GM23338 (cell line): ENCODE measurements at regions not wholly inside any gene's neighbourhood (a gene's known extent, or its start where the extent isn't known, plus 50 kb on each side); places are given as distances from the start of the nearest gene placed in this dataset.

ENCODE experiments used
- ATAC-seq: fragments of 200-7000 bp; cut with Tn5 transposase; 3 replicates; pipeline ENCODE4 v1.9.1; 2020
- DNase-seq: peaks from one replicate; pipeline ENCODE4 v3.0.0-alpha.2; 2015; ENCODE audit warnings: low spot score
- H2AFZ ChIP-seq: fragments of 200-600 bp; sonication (generic); 2 replicates; pipeline ENCODE4 v1.8.0; 2016; ENCODE audit warnings: antibody characterized with exemption, mild to moderate bottlenecking, moderate library complexity
- H3F3A ChIP-seq: fragments of 200-600 bp; sonication (generic); replicated peaks from 2 replicates; pipeline ENCODE4 v1.8.0; 2017; ENCODE audit warnings: antibody characterized with exemption, mixed run types, low read depth
- H3K27ac ChIP-seq: fragments of 200-600 bp; sonication (generic); 2 replicates; pipeline ENCODE4 v1.6.1; 2016; ENCODE audit warnings: low read depth
- H3K27me3 ChIP-seq: fragments of 200-600 bp; sonication (generic); 2 replicates; pipeline ENCODE4 v1.8.0; 2016; ENCODE audit warnings: mild to moderate bottlenecking, mixed run types, moderate library complexity; ENCODE audit not compliant: insufficient read depth
- H3K36me3 ChIP-seq: fragments of 200-600 bp; sonication (generic); 2 replicates; pipeline ENCODE4 v1.8.0; 2016; ENCODE audit warnings: mild to moderate bottlenecking; ENCODE audit not compliant: insufficient read depth
- H3K4me1 ChIP-seq: fragments of 200-600 bp; sonication (generic); 2 replicates; pipeline ENCODE4 v1.8.0; 2016; ENCODE audit warnings: mild to moderate bottlenecking, moderate library complexity; ENCODE audit not compliant: insufficient read depth
- H3K4me2 ChIP-seq: fragments of 200-600 bp; sonication (generic); 2 replicates; pipeline ENCODE4 v1.7.1; 2017; ENCODE audit warnings: mixed run types
- H3K4me3 ChIP-seq: fragments of 200-600 bp; sonication (generic); 2 replicates; pipeline ENCODE4 v1.6.1; 2016; ENCODE audit warnings: mixed run types
- H3K79me2 ChIP-seq: fragments of 200-600 bp; sonication (generic); replicated peaks from 2 replicates; pipeline ENCODE4 v1.8.0; 2017; ENCODE audit warnings: mild to moderate bottlenecking; ENCODE audit not compliant: insufficient read depth
- H3K9me2 ChIP-seq: fragments of 200-600 bp; sonication (generic); 2 replicates; pipeline ENCODE4 v1.8.0; 2017; ENCODE audit not compliant: insufficient read depth
- H4K20me1 ChIP-seq: fragments of 200-600 bp; sonication (generic); replicated peaks from 2 replicates; pipeline ENCODE4 v1.8.0; 2017; ENCODE audit warnings: mild to moderate bottlenecking; ENCODE audit not compliant: insufficient read depth
- H3K27ac Mint-ChIP-seq: 2 replicates; pipeline ENCODE4 v1.8.0; 2020; ENCODE audit warnings: inconsistent platforms, mild to moderate bottlenecking, moderate library complexity, mixed read lengths
- H3K27me3 Mint-ChIP-seq: 3 replicates; pipeline ENCODE4 v1.8.0; 2022; ENCODE audit warnings: low read depth, mild to moderate bottlenecking, moderate library complexity, mixed read lengths, inconsistent platforms; ENCODE audit not compliant: insufficient read depth, poor library complexity
- H3K36me3 Mint-ChIP-seq: 3 replicates; pipeline ENCODE4 v1.8.0; 2021; ENCODE audit warnings: low read depth, mild to moderate bottlenecking, inconsistent platforms, moderate library complexity, mixed read lengths
- H3K4me1 Mint-ChIP-seq: 3 replicates; pipeline ENCODE4 v1.8.0; 2020; ENCODE audit warnings: mild to moderate bottlenecking, inconsistent platforms, mixed read lengths
- H3K4me3 Mint-ChIP-seq: 3 replicates; pipeline ENCODE4 v1.8.0; 2021; ENCODE audit warnings: moderate library complexity, mild to moderate bottlenecking, inconsistent platforms, mixed read lengths
- H3K9me3 Mint-ChIP-seq: 3 replicates; pipeline ENCODE4 v1.8.0; 2020; ENCODE audit warnings: moderate library complexity, mild to moderate bottlenecking, inconsistent platforms, mixed read lengths
- CREB1 ChIP-seq: fragments of 250-450 bp; sonication (Bioruptor Pico); IDR thresholded peaks from 2 replicates; pipeline ENCODE4 v1.5.0; 2020; ENCODE audit warnings: low read depth, mild to moderate bottlenecking, moderate library complexity
- CTCF ChIP-seq, 2 experiments: fragments of 200-600 bp in 1 of 2; sonication (generic) in 1 of 2; conservative IDR thresholded peaks; 2 replicates each; pipeline versions ENCODE4 v1.5.1 to v1.6.1; 2016 to 2017; ENCODE audit warnings: antibody characterized with exemption in 2 of 2, low read depth in 2 of 2, mild to moderate bottlenecking in 2 of 2, moderate library complexity in 1 of 2
- EZH2 ChIP-seq: fragments of 200-600 bp; sonication (generic); IDR thresholded peaks from one replicate; pipeline ENCODE4 v1.8.0; 2017; ENCODE audit warnings: antibody characterized with exemption, mild to moderate bottlenecking, low read depth; ENCODE audit not compliant: unreplicated experiment
- EZH2phosphoT487 ChIP-seq: fragments of 200-600 bp; sonication (generic); IDR thresholded peaks from one replicate; pipeline ENCODE4 v1.8.1; 2018; ENCODE audit warnings: antibody characterized with exemption; ENCODE audit not compliant: unreplicated experiment
- JUNB ChIP-seq: IDR thresholded peaks from one replicate; pipeline ENCODE4 v1.6.1; 2016; ENCODE audit warnings: antibody characterized with exemption; ENCODE audit not compliant: unreplicated experiment
- NANOG ChIP-seq: IDR thresholded peaks from 2 replicates; pipeline ENCODE4 v1.6.1; 2016; ENCODE audit warnings: antibody characterized with exemption, borderline replicate concordance
- POLR2AphosphoS5 ChIP-seq: IDR thresholded peaks from 2 replicates; pipeline ENCODE4 v1.6.1; 2016; ENCODE audit warnings: antibody characterized with exemption, low read depth
- REST ChIP-seq: IDR thresholded peaks from one replicate; pipeline ENCODE4 v1.6.1; 2018; ENCODE audit warnings: antibody characterized with exemption; ENCODE audit not compliant: unreplicated experiment

GRCh38 chr2:238517209-238517608 is 90.5 kb downstream of the ASB1 start (continued):
- TF ChIP-seq REST, result no peak
- no peak for TF ChIP-seq POLR2AphosphoS5
- no peak for TF ChIP-seq CREB1 (CRISPR knock-in tag)
- no peak for TF ChIP-seq JUNB
- TF ChIP-seq EZH2, result no peak

GRCh38 chr2:238518172-238518820 is 91.6 kb downstream of the ASB1 start:
- peaks cover 3% of the 10 kb centered on the region; the same call in 1 of the 3 replicates for H3K36me3 Mint-ChIP-seq
- H3K9me2 ChIP-seq, result peaks cover 4% of the 10 kb centered on the region; the same call in 1 of the 2 replicates
- H3K27ac ChIP-seq, result no peak overlapping the region
- H2AFZ ChIP-seq, result no peak overlapping the region
- H3K4me3 Mint-ChIP-seq, result no peak overlapping the region
- no peak overlapping the region for H3K4me2 ChIP-seq
- no peaks in the 10 kb centered on the region for H4K20me1 ChIP-seq
- no peak overlapping the region for H3K27ac Mint-ChIP-seq
- H3K27me3 Mint-ChIP-seq, result peaks cover 7% of the 10 kb centered on the region
- ATAC-seq, result no peak
- H3K79me2 ChIP-seq, result no peaks in the 10 kb centered on the region
- H3K27me3 ChIP-seq, result no peaks in the 10 kb centered on the region
- H3K36me3 ChIP-seq, result no peaks in the 10 kb centered on the region
- peaks cover 9% of the 10 kb centered on the region; the same call in 2 of the 3 replicates for H3K9me3 Mint-ChIP-seq
- H3K4me1 ChIP-seq, result no peaks in the 10 kb centered on the region
- no peaks in the 10 kb centered on the region for H3F3A ChIP-seq
- no peaks in the 10 kb centered on the region for H3K4me1 Mint-ChIP-seq
- no peak for DNase-seq
- TF ChIP-seq CTCF (conservative IDR thresholded peaks at IDR 0.05; ENCODE audit: low read depth in 2 of 2) (0 out of 4 replicates have a peak, but pooled peaks of 1 of the 2 experiments have one; percentile 11), EZH2phosphoT487 (no peak), JUNB (no peak), NANOG (no peak)
- H3K4me3 ChIP-seq, result no peak overlapping the region

- no peak for DNase-seq
- H3K27me3 Mint-ChIP-seq, result peaks cover 10% of the 10 kb centered on the region
- no peaks in the 10 kb centered on the region for H4K20me1 ChIP-seq
- H3K4me1 ChIP-seq, result no peaks in the 10 kb centered on the region
- no peak overlapping the region for H3K4me2 ChIP-seq
- H3K36me3 Mint-ChIP-seq, result peaks cover 3% of the 10 kb centered on the region; the same call in 1 of the 3 replicates
- no peaks in the 10 kb centered on the region for H3F3A ChIP-seq
- no peak overlapping the region for H2AFZ ChIP-seq
- H3K4me3 Mint-ChIP-seq, result no peak overlapping the region
- no peaks in the 10 kb centered on the region for H3K4me1 Mint-ChIP-seq
- ATAC-seq, result no peak
- peaks cover 9% of the 10 kb centered on the region; the same call in 2 of the 3 replicates for H3K9me3 Mint-ChIP-seq
- H3K27ac ChIP-seq, result no peak overlapping the region
- no peaks in the 10 kb centered on the region for H3K27me3 ChIP-seq
- no peaks in the 10 kb centered on the region for H3K79me2 ChIP-seq
- no peaks in the 10 kb centered on the region for H3K36me3 ChIP-seq
- no peak overlapping the region for H3K4me3 ChIP-seq
- H3K27ac Mint-ChIP-seq, result no peak overlapping the region
- H3K9me2 ChIP-seq, result peaks cover under 1% of the 10 kb centered on the region; the same call in 1 of the 2 replicates
- no peak for TF ChIP-seq JUNB
Measured at GRCh38 chr2:238518821-238519186, 92.1 kb downstream of the ASB1 start.
